ENCODE measurements at regions not wholly inside any gene's neighbourhood (a gene's known extent, or its start where the extent isn't known, plus 50 kb on each side); places are given as distances from the start of the nearest gene placed in this dataset.

DNA sequence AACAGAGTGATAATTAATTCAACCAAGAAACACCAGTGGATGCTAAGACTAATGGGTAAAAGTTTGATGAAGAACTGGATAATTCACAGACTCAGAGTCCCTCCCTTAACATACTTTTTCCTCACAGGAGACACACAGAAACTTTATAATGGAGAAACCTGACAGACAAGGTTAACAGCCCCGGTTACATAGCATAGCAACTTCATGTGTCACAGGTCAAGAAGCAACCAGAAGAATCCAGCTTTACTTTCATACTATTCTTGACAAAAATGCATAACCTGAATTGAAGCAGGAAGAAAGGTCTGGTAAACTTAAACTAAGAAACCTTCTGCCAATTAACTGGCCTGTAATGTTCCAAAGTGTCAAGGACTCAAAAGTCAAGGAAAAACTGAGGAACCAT is 375.9 kb downstream of the RNF144B start:
- H2BK120ac ChIP-seq (replicated peaks; ENCODE audit: low read depth, low read length), result no peak overlapping the region
- H3K36me3 ChIP-seq (ENCODE audit: control insufficient read depth in 2 of 4, insufficient read depth in 4 of 4, low read length in 3 of 4), result no peaks in the 10 kb centered on the region
- no peak overlapping the region for H3K18ac ChIP-seq (ENCODE audit: extremely low read depth, low read length)
- no peak overlapping the region for H3K23ac ChIP-seq (ENCODE audit: insufficient read length)
- ChIA-PET POLR2A (ENCODE audit: partially characterized antibody) (no interaction called here), CTCF (ENCODE audit: partially characterized antibody) (interaction anchor here (0.8 to 2.4 kb wide), 4 partner anchors 13 to 234 kb away, joined by 3 to 9 read pairs (median 3); no protein-coding TSS in a partner anchor)
- no peak overlapping the region for H3K9ac ChIP-seq (replicated peaks in 1 of 4; ENCODE audit: extremely low read depth in 1 of 4, low read depth in 3 of 4, low read length in 3 of 4)
- no peak overlapping the region for H3K4ac ChIP-seq (replicated peaks; ENCODE audit: insufficient read length, low read depth, low read length)
- H4K20me1 ChIP-seq (replicated peaks in 1 of 2; ENCODE audit: control insufficient read depth in 1 of 2, insufficient read depth in 2 of 2, low read length in 2 of 2), result no peaks in the 10 kb centered on the region
- no peak overlapping the region for H2BK20ac ChIP-seq (ENCODE audit: low read length)
- 0 out of 4 replicates have a peak, but pooled peaks cover 0 to 3% of the 10 kb centered on the region in 2 experiments for H3K9me3 ChIP-seq (ENCODE audit: insufficient read depth in 2 of 2, low read depth in 1 of 2, low read length in 1 of 2)
- H4K91ac ChIP-seq (replicated peaks; ENCODE audit: insufficient read length, low read length), result no peak overlapping the region
- no peak overlapping the region for H3K14ac ChIP-seq (ENCODE audit: insufficient read length)
- H3K27ac ChIP-seq (ENCODE audit: low read depth, low read length), result no peak overlapping the region
- H4K5ac ChIP-seq (ENCODE audit: insufficient read length, low read depth, low read length), result no peak overlapping the region
- H3K79me2 ChIP-seq (ENCODE audit: control insufficient read depth in 1 of 2, insufficient read depth in 2 of 2, low read length in 2 of 2), result no peaks in the 10 kb centered on the region
- H2BK5ac ChIP-seq (ENCODE audit: low read depth, low read length), result no peak overlapping the region
- H3K23me2 ChIP-seq (ENCODE audit: low read depth, low read length), result no peaks in the 10 kb centered on the region
- H2AFZ ChIP-seq (ENCODE audit: low read length), result no peak overlapping the region
- no peak overlapping the region for H3K56ac ChIP-seq (replicated peaks; ENCODE audit: insufficient read length, low read depth, low read length)
- FAIRE-seq, result no peak
- no peaks in the 10 kb centered on the region for H3K79me1 ChIP-seq (ENCODE audit: low read depth, low read length)
- H3K4me2 ChIP-seq (ENCODE audit: insufficient read depth in 1 of 2, low read depth in 2 of 2, low read length in 2 of 2), result no peak overlapping the region
- H2AK5ac ChIP-seq (ENCODE audit: low read depth, low read length), result no peak overlapping the region
- no peak overlapping the region for H2BK15ac ChIP-seq (ENCODE audit: low read length)
- H4K8ac ChIP-seq (ENCODE audit: extremely low read depth, insufficient read depth, low read length), result no peak overlapping the region
- no peak overlapping the region for H3K4me3 ChIP-seq (ENCODE audit: extremely low read depth in 1 of 4, insufficient read depth in 2 of 4, low read depth in 3 of 4, low read length in 4 of 4)
- no peak overlapping the region for H2BK12ac ChIP-seq (ENCODE audit: low read depth, low read length)
- no peaks in the 10 kb centered on the region for H3K4me1 ChIP-seq (replicated peaks in 1 of 4; ENCODE audit: control insufficient read depth in 3 of 4, insufficient read depth in 4 of 4, low read length in 3 of 4)
- 89% methylated on average over 1 of the region's 1 CpG; no CpG with 5 or more reads in 1 of the 2 experiments for WGBS, 2 experiments (ENCODE audit: extremely low coverage in 1 of 2, insufficient coverage in 1 of 2, insufficient read length in 1 of 2, insufficient replicate concordance in 2 of 2, low coverage in 1 of 2, low lambda C conversion rate in 2 of 2, missing lambda C conversion rate in 1 of 2)
- no peak for DNase-seq (ENCODE audit: low read depth in 1 of 2, low spot score in 2 of 2)
- H3K27me3 ChIP-seq (replicated peaks in 1 of 4; ENCODE audit: control insufficient read depth in 3 of 4, extremely low read depth in 1 of 4, insufficient read depth in 3 of 4, low read length in 3 of 4), result no peaks in the 10 kb centered on the region
- TF ChIP-seq SUZ12 (IDR thresholded peaks at IDR 0.05; ENCODE audit: low read length), result no peak
- no peak for TF ChIP-seq KDM4A (IDR thresholded peaks at IDR 0.05; ENCODE audit: low read depth, low read length, severe bottlenecking)

Measured in H1 (cell line).